ENCODE measurements at regions not wholly inside any gene's neighbourhood (a gene's known extent, or its start where the extent isn't known, plus 50 kb on each side); places are given as distances from the start of the nearest gene placed in this dataset.

DNA sequence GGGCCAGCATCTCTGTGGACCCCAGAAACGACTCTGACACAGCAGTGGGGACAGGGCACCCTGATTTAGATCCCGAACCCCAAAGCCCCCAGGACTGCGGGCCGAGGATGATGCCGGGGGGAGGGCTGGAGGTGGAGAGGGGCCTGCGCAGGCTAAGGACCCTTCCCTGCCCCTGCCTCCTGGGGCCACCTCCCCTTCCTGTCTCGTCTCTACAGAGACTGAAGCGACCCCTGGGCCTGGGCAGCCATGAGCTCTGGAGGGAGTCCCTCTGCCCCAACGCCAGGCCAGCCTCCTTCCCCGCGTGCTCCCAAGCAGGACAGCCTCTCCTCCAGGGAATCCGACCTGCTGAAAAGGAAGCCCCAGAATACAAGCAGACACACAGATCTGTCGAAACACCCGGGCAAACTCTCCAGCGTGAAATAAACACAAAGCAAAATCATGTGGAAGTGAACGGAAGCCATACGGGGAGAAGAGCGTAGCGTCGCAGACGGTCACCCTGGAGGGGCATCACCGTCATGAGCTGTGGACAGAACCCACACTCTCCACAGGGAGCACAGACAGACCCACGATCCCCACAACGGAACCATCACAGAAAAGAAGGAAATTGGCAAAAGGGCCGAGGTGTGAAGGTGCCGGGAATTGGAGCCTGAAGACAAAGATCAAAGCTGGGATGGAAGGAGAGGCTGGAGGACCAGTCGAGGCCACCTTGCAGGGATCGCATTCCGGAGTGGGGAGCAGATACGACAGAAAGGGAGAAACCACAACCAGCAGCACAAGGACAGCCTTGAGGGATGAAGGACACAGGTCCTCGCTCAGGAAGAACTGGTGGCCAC is 51.0 kb upstream of the CTDP1 start:
- H3K4me1 ChIP-seq: no peaks in the 10 kb centered on the region
- H3K36me3 ChIP-seq: no peaks in the 10 kb centered on the region
- H3K9me3 ChIP-seq: no peaks in the 10 kb centered on the region
- H3K4me3 ChIP-seq: no peak overlapping the region
- DNase-seq (ENCODE audit: extremely low spot score in 2 of 2): no peak
- H3K27ac ChIP-seq: no peak overlapping the region
- intact Hi-C loops (cut with DNase I): no loop called here
- TF ChIP-seq, protein P1, sequence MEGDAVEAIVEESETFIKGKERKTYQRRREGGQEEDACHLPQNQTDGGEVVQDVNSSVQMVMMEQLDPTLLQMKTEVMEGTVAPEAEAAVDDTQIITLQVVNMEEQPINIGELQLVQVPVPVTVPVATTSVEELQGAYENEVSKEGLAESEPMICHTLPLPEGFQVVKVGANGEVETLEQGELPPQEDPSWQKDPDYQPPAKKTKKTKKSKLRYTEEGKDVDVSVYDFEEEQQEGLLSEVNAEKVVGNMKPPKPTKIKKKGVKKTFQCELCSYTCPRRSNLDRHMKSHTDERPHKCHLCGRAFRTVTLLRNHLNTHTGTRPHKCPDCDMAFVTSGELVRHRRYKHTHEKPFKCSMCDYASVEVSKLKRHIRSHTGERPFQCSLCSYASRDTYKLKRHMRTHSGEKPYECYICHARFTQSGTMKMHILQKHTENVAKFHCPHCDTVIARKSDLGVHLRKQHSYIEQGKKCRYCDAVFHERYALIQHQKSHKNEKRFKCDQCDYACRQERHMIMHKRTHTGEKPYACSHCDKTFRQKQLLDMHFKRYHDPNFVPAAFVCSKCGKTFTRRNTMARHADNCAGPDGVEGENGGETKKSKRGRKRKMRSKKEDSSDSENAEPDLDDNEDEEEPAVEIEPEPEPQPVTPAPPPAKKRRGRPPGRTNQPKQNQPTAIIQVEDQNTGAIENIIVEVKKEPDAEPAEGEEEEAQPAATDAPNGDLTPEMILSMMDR (IDR thresholded peaks at IDR 0.05): no peak
- TF ChIP-seq POLR2AphosphoS5 (IDR thresholded peaks at IDR 0.05; ENCODE audit: insufficient read depth in 1 of 2, low read depth in 1 of 2) (no peak), POLR2A (IDR thresholded peaks at IDR 0.05) (no peak)
- no peaks in the 10 kb centered on the region for H3K27me3 ChIP-seq

DNA sequence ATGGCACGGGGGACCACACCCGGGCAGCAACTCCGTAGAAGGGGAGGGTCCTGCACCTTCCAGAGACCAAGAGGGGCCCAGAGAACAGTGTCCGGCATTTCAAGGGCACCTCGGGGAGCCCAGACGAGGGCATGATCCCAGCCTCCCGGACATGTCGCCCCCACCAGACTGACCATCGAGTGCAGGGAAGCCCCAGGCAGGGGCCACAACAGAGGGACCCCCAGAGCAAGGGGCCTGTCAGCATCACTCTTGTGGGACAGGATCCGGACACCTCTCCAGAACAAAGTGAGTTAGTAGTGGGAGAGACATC is 50.4 kb upstream of the CTDP1 start:
- H3K27ac ChIP-seq: no peak overlapping the region
- no peak overlapping the region for H3K4me3 ChIP-seq
- no peaks in the 10 kb centered on the region for H3K9me3 ChIP-seq
- intact Hi-C loops (cut with DNase I): no loop called here
- no peaks in the 10 kb centered on the region for H3K27me3 ChIP-seq
- H3K4me1 ChIP-seq: no peaks in the 10 kb centered on the region
- TF ChIP-seq POLR2AphosphoS5 (IDR thresholded peaks at IDR 0.05; ENCODE audit: insufficient read depth in 1 of 2, low read depth in 1 of 2): no peak
- no peak for TF ChIP-seq POLR2A (IDR thresholded peaks at IDR 0.05)
- TF ChIP-seq, protein P1 (IDR thresholded peaks at IDR 0.05): no peak
- no peaks in the 10 kb centered on the region for H3K36me3 ChIP-seq
- no peak for DNase-seq (ENCODE audit: extremely low spot score in 2 of 2)

DNA sequence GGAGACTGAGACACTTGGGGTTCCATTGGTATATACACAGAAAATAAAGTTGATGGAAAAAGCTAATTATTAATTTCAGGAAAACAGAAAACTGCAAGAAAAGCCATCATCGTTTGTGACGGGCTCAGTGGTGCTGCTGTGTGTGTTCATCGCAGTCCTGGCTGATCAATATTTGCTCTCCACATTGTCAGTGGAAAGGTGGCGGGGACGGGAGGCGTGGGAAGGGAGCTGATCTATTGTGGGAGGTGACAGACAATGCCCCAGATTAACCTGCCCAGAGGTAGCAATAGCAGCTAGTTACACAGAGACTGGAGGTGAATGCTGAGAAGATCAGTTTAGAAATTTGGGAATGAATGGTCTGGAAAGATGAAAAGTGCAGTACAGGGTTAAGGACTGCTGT is 50.0 kb upstream of the CTDP1 start:
- no peak for DNase-seq (ENCODE audit: extremely low spot score in 2 of 2)
- Histone ChIP-seq H3K27me3 (no peaks in the 10 kb centered on the region), H3K4me3 (no peak overlapping the region), H3K9me3 (no peaks in the 10 kb centered on the region), H3K36me3 (no peaks in the 10 kb centered on the region), H3K4me1 (no peaks in the 10 kb centered on the region), H3K27ac (no peak overlapping the region)
- TF ChIP-seq, protein P1 (IDR thresholded peaks at IDR 0.05): no peak
- intact Hi-C loops (cut with DNase I): no loop called here

All from vagina (tissue), 2 donors.